ENCODE measurements at regions not wholly inside any gene's neighbourhood (a gene's known extent, or its start where the extent isn't known, plus 50 kb on each side); places are given as distances from the start of the nearest gene placed in this dataset.

- in situ Hi-C loops (cut with MboI; ENCODE audit: low sequenced_read_pairs) = no loop called here
Observed at GRCh38 chr4:64614276-64614675, 205.0 kb upstream of the TECRL start.

DNA sequence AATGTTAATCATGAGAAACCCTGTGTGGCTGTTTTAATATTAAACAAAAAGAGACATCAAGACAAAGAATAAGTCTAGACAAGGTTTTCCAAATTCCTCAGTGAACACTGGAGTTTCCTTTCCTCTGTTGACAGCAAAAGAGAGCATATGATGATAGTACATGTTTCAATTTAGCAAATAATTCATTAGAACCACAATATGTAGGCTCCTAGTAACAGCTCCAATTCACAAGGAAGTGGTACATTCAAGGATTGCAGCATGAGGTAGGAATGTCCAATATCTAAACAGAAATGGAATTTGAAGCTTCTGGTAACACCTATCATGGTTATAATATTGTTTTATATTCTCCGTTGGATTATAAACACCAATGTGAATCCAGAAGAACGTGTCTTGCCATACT, 203.8 kb upstream of the TECRL start:
- in situ Hi-C loops (cut with MboI; ENCODE audit: low sequenced_read_pairs) = no loop called here

- in situ Hi-C loops (cut with MboI; ENCODE audit: low sequenced_read_pairs) = no loop called here
Observed at GRCh38 chr4:64598066-64598465, 188.8 kb upstream of the TECRL start.

- in situ Hi-C loops (cut with MboI; ENCODE audit: low sequenced_read_pairs) = no loop called here
Observed at GRCh38 chr4:64594723-64595122, 185.5 kb upstream of the TECRL start.

- in situ Hi-C loops (cut with MboI; ENCODE audit: low sequenced_read_pairs) = no loop called here
Observed at GRCh38 chr4:64588507-64588906, 179.3 kb upstream of the TECRL start.

DNA sequence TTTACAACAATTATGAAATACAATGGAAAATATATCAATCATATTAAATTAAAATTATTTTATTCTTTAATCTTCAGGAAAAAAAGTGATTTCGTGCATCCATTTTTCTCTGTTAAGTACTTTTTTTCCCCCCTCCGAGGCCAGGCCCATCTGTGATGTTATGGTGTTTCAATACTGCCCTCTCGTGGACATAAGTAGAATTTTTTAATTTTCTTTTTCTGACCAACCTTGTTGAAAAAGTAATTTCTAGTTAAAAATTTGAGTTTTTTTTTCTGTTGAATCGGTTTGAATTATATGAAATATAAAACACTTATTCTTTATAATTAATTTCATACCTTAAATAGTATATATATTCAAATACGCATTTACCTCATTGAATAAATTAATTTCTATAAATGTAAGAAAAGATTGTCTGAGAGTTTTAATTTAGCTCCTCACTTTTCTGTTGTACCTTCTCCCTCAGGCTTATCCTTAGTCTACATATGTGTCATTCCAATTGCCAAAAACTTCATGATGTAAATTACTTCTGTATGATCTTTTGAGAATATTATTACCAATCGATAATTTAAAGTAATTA, 175.8 kb upstream of the TECRL start:
- in situ Hi-C loops (cut with MboI; ENCODE audit: low sequenced_read_pairs) = no loop called here

GRCh38 chr4:64584125-64584524, 174.9 kb upstream of the TECRL start:
- in situ Hi-C loops (cut with MboI; ENCODE audit: low sequenced_read_pairs) = no loop called here

DNA sequence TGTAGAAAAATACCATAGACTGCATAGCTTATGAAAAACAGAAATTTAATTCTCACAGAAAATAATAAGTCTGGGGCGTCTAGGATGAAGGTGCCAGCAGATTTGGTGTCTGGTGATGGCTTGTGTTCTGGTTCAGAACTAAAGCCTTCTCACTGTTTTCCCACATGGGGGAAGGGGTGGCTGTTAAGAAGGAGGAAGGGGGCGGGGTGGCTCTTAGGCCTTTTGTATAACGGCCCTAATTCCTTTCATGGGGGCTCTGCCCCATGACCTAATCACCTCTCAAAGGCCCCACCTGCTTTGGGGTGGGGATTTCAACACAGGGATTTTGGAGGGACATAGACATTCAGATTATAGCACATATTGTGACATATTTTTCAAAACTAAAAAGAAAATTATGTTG, 173.2 kb upstream of the TECRL start:
- in situ Hi-C loops (cut with MboI; ENCODE audit: low sequenced_read_pairs) = no loop called here

- in situ Hi-C loops (cut with MboI; ENCODE audit: low sequenced_read_pairs) = no loop called here
Observed at GRCh38 chr4:64581422-64581821, 172.2 kb upstream of the TECRL start.

DNA sequence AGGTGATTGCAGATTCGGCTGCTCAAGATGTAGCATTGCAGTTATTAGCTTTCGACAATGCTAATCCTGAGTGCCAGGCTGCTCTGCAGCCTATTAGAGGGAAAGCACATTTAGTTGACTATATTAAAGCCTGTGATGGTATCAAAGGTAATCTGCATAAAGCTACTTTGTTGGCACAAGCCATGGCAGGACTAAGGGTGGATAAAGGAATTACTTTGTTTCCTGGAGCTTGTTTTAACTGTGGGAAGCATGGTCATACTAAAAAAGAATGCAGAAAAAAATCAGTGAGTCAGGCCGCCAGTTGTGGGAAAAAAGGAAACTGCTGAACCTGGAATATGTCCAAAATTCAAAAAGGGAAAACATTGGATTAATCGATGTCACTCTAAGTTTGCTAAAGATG, 154.9 kb upstream of the TECRL start:
- in situ Hi-C loops (cut with MboI; ENCODE audit: low sequenced_read_pairs) = no loop called here

DNA sequence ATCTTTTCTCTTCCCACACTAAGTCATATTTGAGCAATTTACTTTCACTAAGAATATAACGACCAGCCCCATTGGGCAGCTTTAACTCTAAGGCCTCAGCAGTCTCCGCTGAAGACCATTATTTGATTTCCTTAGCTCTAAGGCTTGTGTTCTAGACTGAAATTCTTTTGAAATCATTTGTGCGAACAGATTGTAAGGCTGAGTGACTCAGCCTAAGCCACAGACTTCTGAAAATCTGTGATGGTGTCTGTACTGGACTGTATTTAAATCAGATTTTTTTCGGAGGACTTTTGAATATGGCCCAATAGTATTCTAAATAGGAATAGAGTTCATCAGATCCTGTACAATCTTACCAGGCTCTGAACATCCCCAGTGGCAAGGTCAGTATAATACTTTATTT, 150.3 kb upstream of the TECRL start:
- in situ Hi-C loops (cut with MboI; ENCODE audit: low sequenced_read_pairs) = no loop called here

DNA sequence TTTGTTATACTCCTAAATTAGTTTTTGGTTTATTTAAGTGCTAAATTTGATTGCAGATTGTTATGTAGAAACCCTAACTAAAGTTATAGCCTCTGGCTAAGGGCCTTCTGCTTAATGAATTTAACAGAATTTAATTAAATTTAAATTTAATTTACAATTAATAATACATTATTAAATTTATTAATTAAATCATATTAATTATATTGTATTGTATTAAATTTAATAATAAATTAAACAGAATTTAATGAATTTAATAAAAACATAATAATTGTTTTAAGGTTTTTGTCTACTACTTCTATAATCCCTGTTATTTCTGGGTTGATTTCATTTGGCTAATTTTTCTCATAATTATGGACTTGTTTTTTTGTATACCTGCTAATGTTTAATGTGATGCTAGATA, 141.9 kb upstream of the TECRL start:
- in situ Hi-C loops (cut with MboI; ENCODE audit: low sequenced_read_pairs) = no loop called here

- in situ Hi-C loops (cut with MboI; ENCODE audit: low sequenced_read_pairs) = loop anchor here (25.0 kb wide), 1 partner anchor 383 kb away; no protein-coding TSS in a partner anchor
Observed at GRCh38 chr4:64545593-64545992, 136.3 kb upstream of the TECRL start.

DNA sequence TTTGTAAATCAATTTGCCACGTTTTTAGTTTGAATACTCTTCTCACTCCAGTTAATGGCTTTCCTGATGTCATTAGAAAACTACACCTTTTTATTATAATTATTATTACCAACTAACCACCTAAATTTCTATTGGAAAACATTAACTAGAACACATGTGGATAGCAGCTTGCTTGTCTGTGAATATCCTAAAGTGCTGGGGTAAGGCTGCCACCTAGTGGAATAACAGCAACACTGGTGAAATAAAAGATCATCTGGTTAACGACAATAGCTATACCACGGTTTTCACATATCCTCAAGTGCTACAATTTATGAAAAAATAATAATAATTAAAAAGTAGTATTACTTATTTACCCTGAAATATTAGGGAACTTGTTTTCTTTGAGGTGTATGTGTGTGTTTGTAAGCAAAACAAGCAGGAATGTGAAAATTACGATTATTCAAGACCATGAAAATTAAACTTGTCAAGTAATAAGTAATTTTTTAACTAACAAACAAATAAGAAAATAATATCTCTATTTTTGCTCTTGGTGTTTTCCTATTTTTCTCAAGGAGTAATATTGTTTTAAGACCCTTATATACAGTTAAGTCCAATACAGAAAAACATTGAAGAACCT, 130.1 kb upstream of the TECRL start:
- in situ Hi-C loops (cut with MboI; ENCODE audit: low sequenced_read_pairs) = loop anchor here (25.0 kb wide), 1 partner anchor 377 kb away; no protein-coding TSS in a partner anchor

DNA sequence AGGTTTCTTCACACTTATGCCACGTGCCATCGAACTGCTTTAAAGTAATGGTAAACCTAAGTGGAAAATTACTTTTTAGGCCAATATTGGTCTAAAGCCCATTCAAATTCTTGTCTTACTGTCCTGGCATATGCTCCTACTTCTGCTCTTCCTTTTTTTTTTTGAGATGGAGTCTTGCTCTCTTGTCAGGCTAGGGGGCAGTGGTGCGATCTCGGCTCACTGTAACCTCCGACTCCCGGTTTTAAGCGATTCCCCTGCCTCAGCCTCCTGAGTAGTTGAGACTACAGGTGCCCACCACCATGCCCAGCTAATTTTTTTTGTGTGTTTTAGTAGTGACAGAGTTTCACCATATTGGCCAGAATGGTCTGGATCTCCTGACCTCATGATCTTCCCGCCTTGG, 129.0 kb upstream of the TECRL start:
- in situ Hi-C loops (cut with MboI; ENCODE audit: low sequenced_read_pairs) = loop anchor here (25.0 kb wide), 1 partner anchor 376 kb away; no protein-coding TSS in a partner anchor

GRCh38 chr4:64533637-64534036, 124.4 kb upstream of the TECRL start:
- in situ Hi-C loops (cut with MboI; ENCODE audit: low sequenced_read_pairs) = loop anchor here (25.0 kb wide), 1 partner anchor 371 kb away; no protein-coding TSS in a partner anchor

DNA sequence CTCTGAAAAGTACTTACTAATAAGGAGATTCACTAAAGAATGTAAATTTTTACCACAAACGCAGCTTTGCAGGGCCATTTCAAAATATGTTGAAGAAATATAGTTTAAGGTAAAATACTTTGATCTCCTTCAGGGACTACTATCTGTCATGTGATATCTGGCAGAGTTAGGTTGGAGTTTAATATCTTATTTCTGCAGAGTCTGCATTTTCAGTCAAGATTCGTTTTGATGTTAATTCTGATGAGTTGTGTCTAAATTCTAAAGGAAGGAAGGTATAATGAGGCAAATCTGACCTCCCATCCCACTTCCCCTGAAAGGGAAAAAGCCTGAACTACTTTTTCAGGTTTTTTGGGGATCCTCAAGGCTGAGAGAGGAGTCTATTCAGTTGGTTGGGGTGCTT, 123.9 kb upstream of the TECRL start:
- in situ Hi-C loops (cut with MboI; ENCODE audit: low sequenced_read_pairs) = loop anchor here (25.0 kb wide), 1 partner anchor 371 kb away; no protein-coding TSS in a partner anchor

- in situ Hi-C loops (cut with MboI; ENCODE audit: low sequenced_read_pairs) = no loop called here
Observed at GRCh38 chr4:64520421-64520820, 111.2 kb upstream of the TECRL start.

GRCh38 chr4:64518600-64518999, 109.3 kb upstream of the TECRL start:
- in situ Hi-C loops (cut with MboI; ENCODE audit: low sequenced_read_pairs) = no loop called here

- in situ Hi-C loops (cut with MboI; ENCODE audit: low sequenced_read_pairs) = no loop called here
Observed at GRCh38 chr4:64516176-64516575, 106.9 kb upstream of the TECRL start.

GRCh38 chr4:64508089-64508488, 98.8 kb upstream of the TECRL start:
- in situ Hi-C loops (cut with MboI; ENCODE audit: low sequenced_read_pairs) = no loop called here

GRCh38 chr4:64503945-64504675, 94.9 kb upstream of the TECRL start:
- in situ Hi-C loops (cut with MboI; ENCODE audit: low sequenced_read_pairs) = no loop called here

All from HL-60/S4 (cell line).